Parathyroid adenoma (tissue), 2 donors: ENCODE measurements at regions not wholly inside any gene's neighbourhood (a gene's known extent, or its start where the extent isn't known, plus 50 kb on each side); places are given as distances from the start of the nearest gene placed in this dataset.

Experiments
- H2AFZ ChIP-seq: fragments of 300-600 bp; sonication (generic); one replicate; pipeline ENCODE4 v1.7.0; 2017; ENCODE audit warnings: antibody characterized with exemption, mild to moderate bottlenecking
- H3K27ac ChIP-seq: fragments of 300-600 bp; sonication (generic); one replicate; pipeline ENCODE4 v1.7.0; 2017
- H3K27me3 ChIP-seq: fragments of 300-600 bp; sonication (generic); one replicate; pipeline ENCODE4 v1.7.0; 2017; ENCODE audit warnings: low read length; ENCODE audit not compliant: control insufficient read depth, insufficient read depth
- H3K36me3 ChIP-seq: fragments of 300-600 bp; sonication (generic); one replicate; pipeline ENCODE4 v1.7.0; 2017; ENCODE audit warnings: low read length; ENCODE audit not compliant: control insufficient read depth, insufficient read depth
- H3K4me1 ChIP-seq: fragments of 300-600 bp; sonication (generic); one replicate; pipeline ENCODE4 v1.7.0; 2017; ENCODE audit warnings: control low read depth
- H3K4me2 ChIP-seq: fragments of 300-600 bp; sonication (generic); one replicate; pipeline ENCODE4 v1.7.0; 2017; ENCODE audit warnings: low read length
- H3K4me3 ChIP-seq: fragments of 300-600 bp; sonication (generic); one replicate; pipeline ENCODE4 v1.7.0; 2017; ENCODE audit warnings: low read depth, low read length
- H3K79me2 ChIP-seq: fragments of 300-600 bp; sonication (generic); one replicate; pipeline ENCODE4 v1.7.0; 2017; ENCODE audit warnings: control low read depth
- H3K9ac ChIP-seq: fragments of 300-600 bp; sonication (generic); one replicate; pipeline ENCODE4 v1.7.0; 2017; ENCODE audit warnings: mild to moderate bottlenecking
- H3K9me3 ChIP-seq: fragments of 300-600 bp; sonication (generic); one replicate; pipeline ENCODE4 v1.7.0; 2017; ENCODE audit warnings: low read length; ENCODE audit not compliant: control insufficient read depth
- TF ChIP-seq, protein P1 (sequence below): fragments of 300-600 bp; sonication (generic); IDR thresholded peaks from one replicate; pipeline ENCODE4 v1.7.0; 2017; ENCODE audit warnings: antibody characterized with exemption, mild to moderate bottlenecking
- donor health status: primary hyperparathyroidism.

DNA sequence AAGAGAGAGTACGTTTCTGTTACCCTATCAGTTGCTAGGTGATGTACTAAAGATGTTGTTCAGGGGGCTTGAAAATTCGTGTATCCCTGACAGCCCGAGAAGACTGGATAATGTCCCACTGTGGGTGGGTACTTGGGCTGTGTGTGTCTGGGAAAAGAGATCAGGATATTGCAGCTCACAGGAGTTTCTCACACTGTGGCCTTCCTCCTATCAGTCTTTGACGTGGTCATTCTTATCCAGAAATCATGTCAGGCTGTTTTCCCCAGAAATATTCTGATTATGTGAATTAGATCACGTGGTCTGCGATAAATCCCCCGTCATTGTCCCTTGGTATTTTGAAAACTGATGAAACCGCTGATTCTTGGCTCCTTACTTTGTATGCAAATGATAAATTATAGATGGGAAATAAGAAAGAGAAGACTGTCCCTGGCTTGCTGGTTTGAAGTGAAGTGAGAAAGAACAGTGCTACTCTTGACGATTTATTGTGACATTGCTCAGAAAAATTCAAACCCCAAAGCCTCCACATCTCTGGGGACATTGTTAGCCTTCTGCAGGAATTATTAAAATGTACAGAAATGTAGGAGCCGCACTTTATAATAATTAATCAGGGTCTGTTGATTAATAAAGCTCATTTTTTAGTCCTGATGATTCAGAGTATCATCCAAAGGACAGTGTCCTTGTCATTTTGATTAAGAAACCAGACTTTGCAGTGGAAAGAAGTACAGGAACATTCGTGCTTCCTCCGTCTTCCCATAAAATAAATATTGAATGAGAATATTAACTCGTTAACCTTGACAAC, 167.5 kb upstream of the TSHZ2 start:
- Histone ChIP-seq H3K4me1 (no peaks in the 10 kb centered on the region), H3K9ac (no peak overlapping the region), H3K4me2 (no peak overlapping the region), H3K36me3 (no peaks in the 10 kb centered on the region), H3K79me2 (no peaks in the 10 kb centered on the region), H3K4me3 (no peak overlapping the region), H2AFZ (no peak overlapping the region), H3K27ac (no peak overlapping the region), H3K9me3 (no peaks in the 10 kb centered on the region), H3K27me3 (no peaks in the 10 kb centered on the region)
- TF ChIP-seq, protein P1, sequence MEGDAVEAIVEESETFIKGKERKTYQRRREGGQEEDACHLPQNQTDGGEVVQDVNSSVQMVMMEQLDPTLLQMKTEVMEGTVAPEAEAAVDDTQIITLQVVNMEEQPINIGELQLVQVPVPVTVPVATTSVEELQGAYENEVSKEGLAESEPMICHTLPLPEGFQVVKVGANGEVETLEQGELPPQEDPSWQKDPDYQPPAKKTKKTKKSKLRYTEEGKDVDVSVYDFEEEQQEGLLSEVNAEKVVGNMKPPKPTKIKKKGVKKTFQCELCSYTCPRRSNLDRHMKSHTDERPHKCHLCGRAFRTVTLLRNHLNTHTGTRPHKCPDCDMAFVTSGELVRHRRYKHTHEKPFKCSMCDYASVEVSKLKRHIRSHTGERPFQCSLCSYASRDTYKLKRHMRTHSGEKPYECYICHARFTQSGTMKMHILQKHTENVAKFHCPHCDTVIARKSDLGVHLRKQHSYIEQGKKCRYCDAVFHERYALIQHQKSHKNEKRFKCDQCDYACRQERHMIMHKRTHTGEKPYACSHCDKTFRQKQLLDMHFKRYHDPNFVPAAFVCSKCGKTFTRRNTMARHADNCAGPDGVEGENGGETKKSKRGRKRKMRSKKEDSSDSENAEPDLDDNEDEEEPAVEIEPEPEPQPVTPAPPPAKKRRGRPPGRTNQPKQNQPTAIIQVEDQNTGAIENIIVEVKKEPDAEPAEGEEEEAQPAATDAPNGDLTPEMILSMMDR: no peak

DNA sequence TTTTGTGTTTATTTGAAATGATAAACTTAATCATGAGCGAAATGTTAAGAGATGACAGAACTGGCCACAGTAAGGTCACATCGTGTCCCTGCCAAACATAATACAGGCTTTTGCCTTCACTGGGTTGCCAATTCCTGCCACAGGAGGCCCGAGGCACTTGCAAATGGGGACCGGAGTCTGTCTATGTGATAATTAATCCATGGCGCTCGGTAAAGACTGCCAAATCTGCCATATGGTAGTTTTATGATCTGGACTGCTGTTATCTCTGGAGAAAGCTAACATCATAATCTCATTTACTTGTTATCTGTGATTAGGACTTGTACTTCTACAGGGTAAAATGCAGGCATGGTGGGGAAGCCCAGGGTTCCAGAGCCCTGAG, 170.5 kb upstream of the TSHZ2 start:
- Histone ChIP-seq H3K9ac (no peak overlapping the region), H3K27ac (no peak overlapping the region)
- TF ChIP-seq, protein P1: no peak

DNA sequence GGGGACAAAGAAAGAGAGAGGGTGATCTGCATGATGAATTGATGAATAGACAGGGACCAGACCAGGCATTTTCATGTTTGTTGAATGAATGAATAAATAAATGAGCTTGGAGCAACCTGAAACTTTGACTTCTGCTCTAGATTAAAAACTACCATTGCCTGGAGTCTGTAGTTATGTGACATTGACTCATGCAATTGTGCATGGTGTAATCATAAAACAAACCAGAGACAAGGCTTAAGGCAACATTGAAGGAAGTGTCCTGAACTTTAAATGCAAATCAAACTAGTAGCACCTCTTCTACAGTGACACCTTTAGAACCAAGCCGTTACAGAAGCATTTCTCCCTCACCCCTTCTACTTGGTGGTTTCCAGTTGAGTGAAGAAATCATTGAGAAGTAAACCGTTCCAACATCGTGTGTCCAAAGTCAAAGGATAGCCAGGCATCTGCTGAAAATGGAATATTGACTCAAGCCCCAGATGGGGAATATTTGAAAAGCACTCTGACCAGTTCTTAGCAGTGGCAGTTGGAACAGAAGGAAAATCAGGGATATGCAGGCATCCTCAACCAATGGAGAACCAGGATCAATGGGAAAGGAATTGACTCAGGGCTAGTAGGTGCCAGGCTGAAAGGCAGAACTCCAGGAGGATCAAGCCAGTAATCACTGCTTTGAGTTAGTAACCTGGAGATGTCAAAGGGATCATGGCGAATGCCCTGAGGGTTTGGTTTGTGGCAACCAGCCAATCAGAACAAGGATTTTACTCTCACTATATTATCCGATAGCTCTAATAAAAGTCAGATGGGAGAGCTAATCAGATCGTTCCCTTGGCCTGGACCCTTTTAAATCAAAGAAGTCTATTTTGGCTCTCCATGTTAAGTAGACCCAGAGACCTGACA, 171.2 kb upstream of the TSHZ2 start:
- Histone ChIP-seq H3K9me3 (no peaks in the 10 kb centered on the region), H3K4me2 (no peak overlapping the region), H3K4me3 (no peak overlapping the region), H3K36me3 (no peaks in the 10 kb centered on the region), H3K27ac (no peak overlapping the region), H3K79me2 (no peaks in the 10 kb centered on the region), H2AFZ (no peak overlapping the region), H3K27me3 (no peaks in the 10 kb centered on the region), H3K9ac (no peak overlapping the region), H3K4me1 (no peaks in the 10 kb centered on the region)
- TF ChIP-seq, protein P1: no peak

More for the DNA sequence above, 170.5 kb upstream of the TSHZ2 start:
- Histone ChIP-seq H3K4me1 (no peaks in the 10 kb centered on the region), H2AFZ (no peak overlapping the region), H3K4me3 (no peak overlapping the region), H3K79me2 (no peaks in the 10 kb centered on the region), H3K36me3 (no peaks in the 10 kb centered on the region), H3K4me2 (no peak overlapping the region), H3K9me3 (no peaks in the 10 kb centered on the region), H3K27me3 (no peaks in the 10 kb centered on the region)

DNA sequence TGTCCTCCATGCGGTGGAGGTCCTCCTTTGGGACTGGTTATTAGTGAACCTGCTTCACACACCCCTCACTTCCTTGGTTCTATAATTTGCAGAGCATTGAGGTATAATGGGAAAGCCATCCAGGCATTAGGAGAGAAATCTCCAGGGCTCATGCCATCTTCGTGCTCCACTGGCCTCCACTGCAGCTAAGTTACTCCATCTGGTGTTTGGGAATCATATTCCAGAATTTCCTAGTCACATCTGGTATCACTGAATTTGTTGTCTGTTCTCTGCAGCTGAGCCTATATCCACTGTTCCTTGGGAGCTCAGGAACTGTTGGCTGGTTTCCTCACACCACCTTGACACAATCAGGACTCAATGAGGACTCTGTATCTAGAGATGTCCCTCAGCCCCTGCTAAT, 173.0 kb upstream of the TSHZ2 start:
- H3K27me3 ChIP-seq: no peaks in the 10 kb centered on the region
- H3K9me3 ChIP-seq: no peaks in the 10 kb centered on the region
- no peaks in the 10 kb centered on the region for H3K36me3 ChIP-seq
- no peak overlapping the region for H3K9ac ChIP-seq
- no peak overlapping the region for H3K4me3 ChIP-seq
- H3K4me1 ChIP-seq: no peaks in the 10 kb centered on the region
- H3K4me2 ChIP-seq: no peak overlapping the region
- TF ChIP-seq, protein P1: no peak
- no peak overlapping the region for H2AFZ ChIP-seq
- no peaks in the 10 kb centered on the region for H3K79me2 ChIP-seq
- no peak overlapping the region for H3K27ac ChIP-seq
